ENCODE measurements at regions not wholly inside any gene's neighbourhood (a gene's known extent, or its start where the extent isn't known, plus 50 kb on each side); places are given as distances from the start of the nearest gene placed in this dataset.

DNA sequence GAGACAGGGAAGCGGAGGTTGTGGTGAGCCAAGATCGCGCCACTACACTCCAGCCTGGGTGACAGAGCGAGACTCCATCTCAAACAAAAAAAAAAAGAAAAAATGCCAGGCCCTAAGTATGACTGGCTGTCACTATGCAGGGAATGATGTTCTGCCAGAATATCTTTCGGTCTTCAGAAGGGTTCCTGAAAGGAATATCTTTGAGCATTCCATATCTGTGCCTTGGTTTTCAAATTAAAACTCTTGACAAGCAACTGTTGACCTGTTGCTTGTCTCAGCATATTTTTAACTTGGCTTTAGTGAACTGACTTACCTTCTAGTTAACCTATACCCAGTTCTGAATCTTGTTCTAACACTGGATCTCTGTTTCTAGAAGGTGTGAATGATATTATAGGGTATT, 953.2 kb upstream of the FAM98A start:
- Mint-ChIP-seq H3K4me3 (no peak overlapping the region), H3K36me3 (no peaks in the 10 kb centered on the region), H3K9me3 (peaks cover 0 to 9% (median 6%) of the 10 kb centered on the region in 7 donors), H3K27me3 (ENCODE audit: low read depth in 3 of 3) (no peaks in the 10 kb centered on the region), H3K27ac (no peak overlapping the region), H3K4me1 (no peaks in the 10 kb centered on the region)
- no peaks in the 10 kb centered on the region for H3K27me3 ChIP-seq (ENCODE audit: control insufficient read depth in 2 of 2, insufficient read depth in 2 of 2, low read length in 2 of 2)
- no peak overlapping the region for H3K27ac ChIP-seq (ENCODE audit: low read depth in 1 of 2, low read length in 2 of 2)
- TF ChIP-seq, protein P1, sequence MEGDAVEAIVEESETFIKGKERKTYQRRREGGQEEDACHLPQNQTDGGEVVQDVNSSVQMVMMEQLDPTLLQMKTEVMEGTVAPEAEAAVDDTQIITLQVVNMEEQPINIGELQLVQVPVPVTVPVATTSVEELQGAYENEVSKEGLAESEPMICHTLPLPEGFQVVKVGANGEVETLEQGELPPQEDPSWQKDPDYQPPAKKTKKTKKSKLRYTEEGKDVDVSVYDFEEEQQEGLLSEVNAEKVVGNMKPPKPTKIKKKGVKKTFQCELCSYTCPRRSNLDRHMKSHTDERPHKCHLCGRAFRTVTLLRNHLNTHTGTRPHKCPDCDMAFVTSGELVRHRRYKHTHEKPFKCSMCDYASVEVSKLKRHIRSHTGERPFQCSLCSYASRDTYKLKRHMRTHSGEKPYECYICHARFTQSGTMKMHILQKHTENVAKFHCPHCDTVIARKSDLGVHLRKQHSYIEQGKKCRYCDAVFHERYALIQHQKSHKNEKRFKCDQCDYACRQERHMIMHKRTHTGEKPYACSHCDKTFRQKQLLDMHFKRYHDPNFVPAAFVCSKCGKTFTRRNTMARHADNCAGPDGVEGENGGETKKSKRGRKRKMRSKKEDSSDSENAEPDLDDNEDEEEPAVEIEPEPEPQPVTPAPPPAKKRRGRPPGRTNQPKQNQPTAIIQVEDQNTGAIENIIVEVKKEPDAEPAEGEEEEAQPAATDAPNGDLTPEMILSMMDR (IDR thresholded peaks at IDR 0.05) = no peak
- H3K9me3 ChIP-seq (replicated peaks in 1 of 2; ENCODE audit: control insufficient read depth in 1 of 2, insufficient read depth in 1 of 2, low read length in 2 of 2) = peaks cover 2 to 5% of the 10 kb centered on the region in 2 donors
- no peak overlapping the region for H3K9ac ChIP-seq (ENCODE audit: insufficient read depth, low read length, poor library complexity, severe bottlenecking)
- H4K20me1 ChIP-seq (ENCODE audit: insufficient read depth, low read length) = no peaks in the 10 kb centered on the region
- no peaks in the 10 kb centered on the region for H3K36me3 ChIP-seq (replicated peaks in 1 of 2; ENCODE audit: control insufficient read depth in 1 of 2, insufficient read depth in 2 of 2, low read length in 2 of 2)
- H2AFZ ChIP-seq (ENCODE audit: insufficient read depth, low read depth, low read length, poor library complexity, severe bottlenecking) = no peak overlapping the region
- intact Hi-C loops (cut with micrococcal nuclease) = no loop called here
- no peaks in the 10 kb centered on the region for H3K79me2 ChIP-seq (ENCODE audit: insufficient read depth, low read length)
- DNase-seq = no peak
- 99% methylated on average over 5 of the region's 5 CpGs for WGBS (ENCODE audit: insufficient coverage)
- no peak overlapping the region for H3K4me3 ChIP-seq (replicated peaks in 1 of 3; ENCODE audit: low read depth in 2 of 3, low read length in 3 of 3)
- H3K4me2 ChIP-seq (replicated peaks; ENCODE audit: extremely low read depth, low read length, poor library complexity, severe bottlenecking) = no peak overlapping the region
- no peaks in the 10 kb centered on the region for H3K4me1 ChIP-seq (ENCODE audit: control insufficient read depth in 1 of 2, insufficient read depth in 2 of 2, low read length in 2 of 2)

DNA sequence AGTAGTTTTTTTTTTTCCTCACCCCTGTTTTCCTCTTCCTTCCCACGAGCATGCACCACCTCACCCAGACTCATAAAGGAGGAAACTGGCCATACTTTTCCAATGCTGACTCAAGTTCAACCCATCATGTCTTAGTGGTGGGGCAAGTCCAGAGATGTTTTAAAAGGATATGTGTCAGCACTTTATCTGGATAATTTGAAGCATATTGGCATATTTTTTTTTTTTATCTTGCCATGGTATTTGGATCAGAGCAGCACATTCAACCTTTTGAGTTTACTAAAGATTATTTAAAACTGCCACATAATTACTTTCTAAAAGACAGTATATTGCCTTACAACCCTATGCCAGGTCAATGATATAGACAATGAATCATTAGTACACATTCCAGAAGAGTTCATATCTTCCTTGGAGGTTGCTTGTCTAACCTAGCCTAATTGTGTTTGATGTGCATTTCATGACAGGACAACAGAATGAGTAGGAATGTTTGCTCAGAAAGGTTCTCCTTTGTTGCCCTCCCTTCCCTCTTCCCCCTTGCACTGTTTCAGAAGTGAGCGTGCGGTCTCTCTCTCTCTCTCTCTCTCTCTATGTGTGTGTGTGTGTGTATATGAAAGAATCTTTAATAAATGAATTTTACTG, 950.7 kb upstream of the FAM98A start:
- no peaks in the 10 kb centered on the region for H3K36me3 Mint-ChIP-seq
- no peaks in the 10 kb centered on the region for H3K4me1 Mint-ChIP-seq
- no peaks in the 10 kb centered on the region for H3K27me3 Mint-ChIP-seq (ENCODE audit: low read depth in 3 of 3)
- H3K27ac ChIP-seq (ENCODE audit: low read depth in 1 of 2, low read length in 2 of 2) = no peak overlapping the region
- TF ChIP-seq, protein P1 (IDR thresholded peaks at IDR 0.05) = no peak
- WGBS (ENCODE audit: insufficient coverage) = no CpG with 5 or more reads among the region's 3 CpGs
- no peaks in the 10 kb centered on the region for H3K27me3 ChIP-seq (ENCODE audit: control insufficient read depth in 2 of 2, insufficient read depth in 2 of 2, low read length in 2 of 2)
- DNase-seq = no peak
- peaks cover under 1 to 14% (median 12%) of the 10 kb centered on the region in 7 donors for H3K9me3 Mint-ChIP-seq
- no peak overlapping the region for H2AFZ ChIP-seq (ENCODE audit: insufficient read depth, low read depth, low read length, poor library complexity, severe bottlenecking)
- no peak overlapping the region for H3K4me3 ChIP-seq (replicated peaks in 1 of 3; ENCODE audit: low read depth in 2 of 3, low read length in 3 of 3)
- no peaks in the 10 kb centered on the region for H3K79me2 ChIP-seq (ENCODE audit: insufficient read depth, low read length)
- peaks cover 19 to 21% of the 10 kb centered on the region in 2 donors for H3K9me3 ChIP-seq (replicated peaks in 1 of 2; ENCODE audit: control insufficient read depth in 1 of 2, insufficient read depth in 1 of 2, low read length in 2 of 2)
- no peak overlapping the region for H3K9ac ChIP-seq (ENCODE audit: insufficient read depth, low read length, poor library complexity, severe bottlenecking)
- no peak overlapping the region for H3K4me3 Mint-ChIP-seq
- intact Hi-C loops (cut with micrococcal nuclease) = no loop called here
- H3K4me1 ChIP-seq (ENCODE audit: control insufficient read depth in 1 of 2, insufficient read depth in 2 of 2, low read length in 2 of 2) = no peaks in the 10 kb centered on the region
- no peak overlapping the region for H3K4me2 ChIP-seq (replicated peaks; ENCODE audit: extremely low read depth, low read length, poor library complexity, severe bottlenecking)
- H4K20me1 ChIP-seq (ENCODE audit: insufficient read depth, low read length) = no peaks in the 10 kb centered on the region
- no peaks in the 10 kb centered on the region for H3K36me3 ChIP-seq (replicated peaks in 1 of 2; ENCODE audit: control insufficient read depth in 1 of 2, insufficient read depth in 2 of 2, low read length in 2 of 2)
- no peak overlapping the region for H3K27ac Mint-ChIP-seq

All from CD14-positive monocyte (primary cell).